HepG2 (cell line): ENCODE measurements at regions not wholly inside any gene's neighbourhood (a gene's known extent, or its start where the extent isn't known, plus 50 kb on each side); places are given as distances from the start of the nearest gene placed in this dataset.

Experiments used
- ATAC-seq: fragments of 200-7000 bp; cut with Tn5 transposase; 3 replicates; pipeline ENCODE4 v1.9.1; 2020; ENCODE audit warnings: mild to moderate bottlenecking, moderate library complexity
- BruUV-seq: library from RNA; stranded (reverse); fragments of 400-500 nt; replicated peaks from 2 replicates; lab custom pipeline; 2021; lab: Mats Ljungman, UMichigan
- CTCF ChIA-PET: fragments of 300-600 bp; formaldehyde crosslinking; extraction: SDS; loops from one replicate; lab custom pipeline; 2021; ENCODE audit warnings: low total read pairs, inconsistent platforms, low intra/inter-chr PET ratio; lab: Yijun Ruan, JAX
- POLR2A ChIA-PET: fragments of 350-600 bp; sonication (Branson Sonifier 250); formaldehyde crosslinking; loops from one replicate; lab custom pipeline; 2020; ENCODE audit warnings: antibody characterized with exemption, inconsistent platforms; lab: Yijun Ruan, JAX
- DNase-seq: peaks from one replicate; pipeline ENCODE4 v3.0.0-alpha.2; 2015; ENCODE audit warnings: low spot score
- FAIRE-seq: peaks from 3 replicates; lab custom pipeline; 2011; peaks lifted over from hg19 to GRCh38; lab: Jason Lieb, UNC
- H2AFZ ChIP-seq: one replicate; pipeline ENCODE4 v1.6.1; 2011; ENCODE audit warnings: low read length, inconsistent platforms
- H3K27ac ChIP-seq: fragments of 300-600 bp; 3 replicates; pipeline ENCODE4 v1.8.0; 2011; ENCODE audit warnings: mixed run types, mild to moderate bottlenecking, mixed read lengths, low read length, inconsistent platforms; ENCODE audit not compliant: insufficient read depth; ENCODE audit errors: extremely low read length
- H3K27me3 ChIP-seq, 2 experiments: fragments of 200-600 bp in 1 of 2; 2 replicates in 1 of 2; 3 replicates in 1 of 2; pipeline versions ENCODE4 v1.6.0 to v1.8.0; 2011; ENCODE audit warnings: low read length in 2 of 2, mild to moderate bottlenecking in 2 of 2, moderate library complexity in 2 of 2, inconsistent platforms in 1 of 2; ENCODE audit not compliant: insufficient read depth in 2 of 2, control insufficient read depth in 1 of 2
- H3K36me3 ChIP-seq, 2 experiments: fragments of 200-600 bp in 1 of 2; replicated peaks in 1 of 2; 2 replicates in 1 of 2; 3 replicates in 1 of 2; pipeline versions ENCODE4 v1.5.1 to v1.8.0; 2011; ENCODE audit warnings: low read length in 2 of 2, inconsistent platforms in 1 of 2; ENCODE audit not compliant: insufficient read depth in 2 of 2, control insufficient read depth in 1 of 2
- H3K4me1 ChIP-seq: 2 replicates; pipeline ENCODE4 v1.5.1; 2012; ENCODE audit warnings: low read length, inconsistent platforms; ENCODE audit not compliant: insufficient read depth
- H3K4me2 ChIP-seq: 2 replicates; pipeline ENCODE4 v1.6.0; 2011; ENCODE audit warnings: low read depth, low read length, inconsistent platforms
- H3K4me3 ChIP-seq, 3 experiments: fragments of 200-600 bp in 1 of 3; sonication (generic), shearing (Covaris generic) in 1 of 3; replicated peaks in 1 of 3; 2 replicates each; pipeline ENCODE4 v1.5.1; 2011 to 2016; ENCODE audit warnings: low read length in 3 of 3, inconsistent platforms in 2 of 3, low read depth in 2 of 3, mild to moderate bottlenecking in 2 of 3, control low read depth in 1 of 3, mixed read lengths in 1 of 3; ENCODE audit not compliant: insufficient read depth in 1 of 3
- H3K79me2 ChIP-seq: one replicate; pipeline ENCODE4 v1.6.1; 2011; ENCODE audit warnings: low read length, inconsistent platforms; ENCODE audit not compliant: insufficient read depth
- H3K9ac ChIP-seq: 2 replicates; pipeline ENCODE4 v1.6.0; 2011; ENCODE audit warnings: mild to moderate bottlenecking, low read depth, low read length, inconsistent platforms; ENCODE audit not compliant: insufficient read depth
- H3K9me3 ChIP-seq: 2 replicates; pipeline ENCODE4 v1.5.1; 2012; ENCODE audit warnings: mild to moderate bottlenecking, low read length
- H4K20me1 ChIP-seq: 2 replicates; pipeline ENCODE4 v1.6.0; 2011; ENCODE audit warnings: inconsistent platforms, mild to moderate bottlenecking, low read length, moderate library complexity; ENCODE audit not compliant: insufficient read depth
- ATF1 ChIP-seq: IDR thresholded peaks from 2 replicates; pipeline ENCODE4 v1.6.1; 2016; ENCODE audit warnings: mild to moderate bottlenecking, control low read depth
- PITX1 ChIP-seq: sonication (generic); formaldehyde crosslinking; IDR thresholded peaks from 2 replicates; pipeline ENCODE4 v1.5.1; 2020; ENCODE audit warnings: mild to moderate bottlenecking, missing genetic modification reagents
- STAG1 ChIP-seq: sonication (generic); formaldehyde crosslinking; IDR thresholded peaks from 2 replicates; pipeline ENCODE4 v1.4.0; 2020; ENCODE audit warnings: missing genetic modification reagents
- ZBTB40 ChIP-seq, 2 experiments: fragments of 450-650 bp in 1 of 2; sonication (generic) in 1 of 2; formaldehyde crosslinking in 1 of 2; IDR thresholded peaks; 2 replicates each; pipeline versions ENCODE4 v1.6.1 to v1.8.0; 2016 to 2022; ENCODE audit warnings: antibody characterized with exemption in 1 of 2, mild to moderate bottlenecking in 1 of 2, missing genetic modification reagents in 1 of 2
- ZNF337 ChIP-seq: sonication (generic); formaldehyde crosslinking; IDR thresholded peaks from 2 replicates; pipeline ENCODE4 v1.5.1; 2020; ENCODE audit warnings: missing genetic modification reagents, low read depth, mild to moderate bottlenecking, borderline replicate concordance
- WGBS: methylation state at CpG from one replicate; pipeline ENCODE4 v1.1.6; 2017; ENCODE audit warnings: low lambda C conversion rate; 5-methylcytosine and 5-hydroxymethylcytosine counted together
- in situ Hi-C: cut with HindIII; loops from 2 replicates; pipeline ENCODE4 v1.10.0; 2017; ENCODE audit warnings: low pct_unique_long_range_greater_than_20kb; ENCODE audit not compliant: extremely low pct_ligation_motif_present
- intact Hi-C: fragments of 100-400 bp; cut with micrococcal nuclease; formaldehyde crosslinking; loops from one replicate; pipeline ENCODE4 v1.10.0; 2022; ENCODE audit not compliant: unreplicated experiment

GRCh38 chr13:89950225-89950624, 1397.3 kb upstream of the MIR17HG start (continued):
- TF ChIP-seq ZBTB40 (IDR thresholded peaks at IDR 0.05) (no peak), ZBTB40 (CRISPR knock-in tag; IDR thresholded peaks at IDR 0.05) (no peak)

GRCh38 chr13:89951341-89951740, 1396.1 kb upstream of the MIR17HG start:
- ATAC-seq, result peak; percentile 46; the same call in 1 of the 3 replicates
- no peaks in the 10 kb centered on the region for H3K79me2 ChIP-seq
- ChIA-PET CTCF (no interaction called here), POLR2A (no interaction called here)
- no peaks in the 10 kb centered on the region for H3K27me3 ChIP-seq
- in situ Hi-C loops (no loop called here), intact Hi-C loops (no loop called here)
- H3K4me1 ChIP-seq, result no peaks in the 10 kb centered on the region
- H4K20me1 ChIP-seq, result no peaks in the 10 kb centered on the region
- H3K4me3 ChIP-seq, result no peak overlapping the region
- 15% methylated on average over 3 of the region's 3 CpGs for WGBS
- H3K9me3 ChIP-seq, result no peaks in the 10 kb centered on the region; the same call in 1 of the 2 replicates
- BruUV-seq, result no TSS peak
- H3K36me3 ChIP-seq, result no peaks in the 10 kb centered on the region
- H3K27ac ChIP-seq, result no peak overlapping the region
- no peak for DNase-seq
- no peak overlapping the region for H3K4me2 ChIP-seq
- no peak for FAIRE-seq
- no peak overlapping the region for H3K9ac ChIP-seq
- no peak overlapping the region for H2AFZ ChIP-seq
- TF ChIP-seq ZNF337 (CRISPR knock-in tag), result no peak
- no peak for TF ChIP-seq ATF1
- TF ChIP-seq PITX1, result no peak
- TF ChIP-seq STAG1 (CRISPR knock-in tag), result peak; percentile 21
